HL-60 (cell line): ENCODE measurements at regions not wholly inside any gene's neighbourhood (a gene's known extent, or its start where the extent isn't known, plus 50 kb on each side); places are given as distances from the start of the nearest gene placed in this dataset.

Experiments
- DNase-seq, 2 experiments: peaks; one replicate each; pipeline ENCODE4 v3.0.0-alpha.2; 2010 to 2020; ENCODE audit warnings: low read depth in 1 of 2, low spot score in 1 of 2
- H3K27ac ChIP-seq: fragments of 250-450 bp; sonication (Bioruptor Pico); replicated peaks from 2 replicates; pipeline ENCODE4 v1.5.1; 2020; ENCODE audit warnings: mild to moderate bottlenecking, moderate library complexity
- H3K27me3 ChIP-seq: fragments of 250-450 bp; sonication (Bioruptor Pico); 2 replicates; pipeline ENCODE4 v1.5.1; 2021; ENCODE audit warnings: mild to moderate bottlenecking, moderate library complexity; ENCODE audit not compliant: insufficient read depth, poor library complexity, severe bottlenecking
- H3K4me3 ChIP-seq: replicated peaks from 2 replicates; pipeline ENCODE4 v1.5.1; 2011; ENCODE audit warnings: mild to moderate bottlenecking, control low read depth, low read length; ENCODE audit not compliant: insufficient read depth
- GABPA ChIP-seq: IDR thresholded peaks from 2 replicates; pipeline ENCODE4 v1.6.1; 2012; ENCODE audit warnings: low read depth
- POLR2AphosphoS5 ChIP-seq: IDR thresholded peaks from 2 replicates; pipeline ENCODE4 v1.6.1; 2012; ENCODE audit warnings: low read depth
- REST ChIP-seq: IDR thresholded peaks from 2 replicates; pipeline ENCODE4 v1.6.1; 2012; ENCODE audit warnings: low read depth; ENCODE audit not compliant: insufficient replicate concordance
- SPI1 ChIP-seq: IDR thresholded peaks from 2 replicates; pipeline ENCODE4 v1.6.1; 2012; ENCODE audit warnings: low read depth, mild to moderate bottlenecking, borderline replicate concordance
- TF ChIP-seq, protein P1 (sequence below): IDR thresholded peaks from one replicate; pipeline ENCODE4 v1.5.1; 2011; ENCODE audit warnings: low read length, control low read depth, inconsistent platforms; ENCODE audit not compliant: insufficient read depth

DNA sequence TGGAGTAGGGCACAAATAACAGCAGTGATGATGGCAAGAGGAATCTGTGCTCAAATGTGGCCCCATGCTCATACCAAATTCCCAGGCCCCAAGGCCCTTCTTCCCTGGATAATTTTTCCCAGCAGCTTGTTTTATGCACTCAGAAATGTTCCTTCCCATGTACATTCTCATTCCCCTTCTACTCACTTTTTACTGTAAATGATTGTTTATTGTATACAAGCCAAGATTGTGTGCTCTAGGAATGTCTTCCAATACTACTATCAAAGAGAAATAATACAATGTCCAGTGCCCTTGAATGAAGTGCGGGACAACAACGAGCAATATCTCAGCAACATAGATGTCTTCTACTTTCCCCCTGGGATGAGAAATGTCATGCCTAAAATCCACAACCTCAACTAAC, 201.6 kb downstream of the ICOS start:
- no peak for DNase-seq

GRCh38 chr2:204140246-204140645, 203.7 kb downstream of the ICOS start:
- no peak overlapping the region for H3K4me3 ChIP-seq
- DNase-seq: no peak
- TF ChIP-seq SPI1: no peak
- TF ChIP-seq, protein P1, sequence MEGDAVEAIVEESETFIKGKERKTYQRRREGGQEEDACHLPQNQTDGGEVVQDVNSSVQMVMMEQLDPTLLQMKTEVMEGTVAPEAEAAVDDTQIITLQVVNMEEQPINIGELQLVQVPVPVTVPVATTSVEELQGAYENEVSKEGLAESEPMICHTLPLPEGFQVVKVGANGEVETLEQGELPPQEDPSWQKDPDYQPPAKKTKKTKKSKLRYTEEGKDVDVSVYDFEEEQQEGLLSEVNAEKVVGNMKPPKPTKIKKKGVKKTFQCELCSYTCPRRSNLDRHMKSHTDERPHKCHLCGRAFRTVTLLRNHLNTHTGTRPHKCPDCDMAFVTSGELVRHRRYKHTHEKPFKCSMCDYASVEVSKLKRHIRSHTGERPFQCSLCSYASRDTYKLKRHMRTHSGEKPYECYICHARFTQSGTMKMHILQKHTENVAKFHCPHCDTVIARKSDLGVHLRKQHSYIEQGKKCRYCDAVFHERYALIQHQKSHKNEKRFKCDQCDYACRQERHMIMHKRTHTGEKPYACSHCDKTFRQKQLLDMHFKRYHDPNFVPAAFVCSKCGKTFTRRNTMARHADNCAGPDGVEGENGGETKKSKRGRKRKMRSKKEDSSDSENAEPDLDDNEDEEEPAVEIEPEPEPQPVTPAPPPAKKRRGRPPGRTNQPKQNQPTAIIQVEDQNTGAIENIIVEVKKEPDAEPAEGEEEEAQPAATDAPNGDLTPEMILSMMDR: no peak
- TF ChIP-seq REST: no peak
- no peak for TF ChIP-seq GABPA
- no peak for TF ChIP-seq POLR2AphosphoS5
- no peak overlapping the region for H3K27ac ChIP-seq
- H3K27me3 ChIP-seq: no peaks in the 10 kb centered on the region

More for the DNA sequence above, 201.6 kb downstream of the ICOS start:
- H3K27ac ChIP-seq: no peak overlapping the region
- TF ChIP-seq POLR2AphosphoS5 (no peak), SPI1 (no peak)
- H3K4me3 ChIP-seq: no peak overlapping the region
- H3K27me3 ChIP-seq: no peaks in the 10 kb centered on the region

DNA sequence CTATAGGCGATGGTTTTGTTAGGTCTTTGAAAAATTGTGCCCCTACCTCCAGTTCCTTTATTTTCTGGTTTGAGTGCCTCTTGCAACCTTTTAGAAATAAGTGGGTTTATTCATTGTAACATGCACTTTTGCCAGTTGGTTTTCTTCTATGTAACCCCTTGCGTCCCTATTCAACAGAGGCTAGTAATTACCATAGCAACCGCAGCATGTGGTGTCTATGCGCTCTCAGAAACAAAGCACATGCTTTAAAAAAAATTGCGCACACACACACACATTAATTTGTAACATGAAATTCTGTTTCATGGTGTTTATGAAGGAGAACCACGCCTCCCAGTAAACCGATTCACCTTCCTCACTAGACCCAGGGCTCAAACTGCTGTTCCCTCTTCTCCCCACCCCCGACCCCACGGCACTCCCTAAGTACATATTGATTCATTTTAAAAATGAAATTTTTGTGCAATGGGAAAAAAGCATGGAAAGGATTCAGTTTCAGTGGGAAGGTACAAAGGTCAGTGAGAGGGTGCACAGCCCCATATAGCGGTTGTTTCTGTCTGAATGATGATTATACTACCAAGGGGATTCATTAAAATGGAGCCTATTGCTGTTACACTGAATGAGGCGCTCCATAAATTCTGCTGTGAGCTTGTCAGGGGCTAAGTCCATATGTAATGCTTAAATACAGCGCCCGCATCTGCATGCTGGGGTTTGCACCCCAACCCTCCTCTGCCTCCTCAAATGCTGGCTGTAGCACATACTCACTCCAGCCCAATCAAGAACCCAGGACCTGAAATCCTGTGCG, 206.9 kb downstream of the ICOS start:
- Histone ChIP-seq H3K27me3 (no peaks in the 10 kb centered on the region), H3K27ac (no peak overlapping the region), H3K4me3 (no peak overlapping the region)
- no peak for DNase-seq
- no peak for TF ChIP-seq POLR2AphosphoS5
- no peak for TF ChIP-seq REST
- TF ChIP-seq, protein P1: no peak
- no peak for TF ChIP-seq SPI1
- no peak for TF ChIP-seq GABPA

- Histone ChIP-seq H3K27ac (no peak overlapping the region), H3K4me3 (no peak overlapping the region), H3K27me3 (no peaks in the 10 kb centered on the region)
- no peak for TF ChIP-seq REST
- no peak for DNase-seq
Measured at GRCh38 chr2:204144492-204144891, 207.9 kb downstream of the ICOS start.
